HG03378 (cell line): ENCODE measurements at regions not wholly inside any gene's neighbourhood (a gene's known extent, or its start where the extent isn't known, plus 50 kb on each side); places are given as distances from the start of the nearest gene placed in this dataset.
"Not testable (repeated sequence)": the region's sequence is repeated elsewhere in the genome, so short reads cannot be mapped to it uniquely, and the experiment has no call there.

Experiments
- ATAC-seq: cut with Tn5 transposase; IDR thresholded peaks from one replicate; pipeline ENCODE4 v1.9.1; 2021; ENCODE audit warnings: mild to moderate bottlenecking, moderate library complexity; ENCODE audit not compliant: unreplicated experiment

DNA sequence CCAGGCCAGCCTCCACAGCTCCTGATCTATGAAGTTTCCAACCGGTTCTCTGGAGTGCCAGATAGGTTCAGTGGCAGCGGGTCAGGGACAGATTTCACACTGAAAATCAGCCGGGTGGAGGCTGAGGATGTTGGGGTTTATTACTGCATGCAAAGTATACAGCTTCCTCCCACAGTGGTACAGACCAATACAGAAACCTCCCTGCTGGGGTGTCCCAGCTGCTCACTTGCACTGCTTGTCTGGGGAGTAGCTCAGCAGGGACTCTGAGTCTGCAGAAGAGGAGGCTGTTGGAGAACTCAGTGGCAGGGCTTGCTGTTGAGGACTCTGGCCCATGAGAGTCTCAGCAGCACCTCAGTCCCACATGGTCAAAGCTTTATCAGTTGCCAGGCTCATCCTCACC lies 1256.6 kb downstream of the RPIA start:
- ATAC-seq: not testable (repeated sequence)

DNA sequence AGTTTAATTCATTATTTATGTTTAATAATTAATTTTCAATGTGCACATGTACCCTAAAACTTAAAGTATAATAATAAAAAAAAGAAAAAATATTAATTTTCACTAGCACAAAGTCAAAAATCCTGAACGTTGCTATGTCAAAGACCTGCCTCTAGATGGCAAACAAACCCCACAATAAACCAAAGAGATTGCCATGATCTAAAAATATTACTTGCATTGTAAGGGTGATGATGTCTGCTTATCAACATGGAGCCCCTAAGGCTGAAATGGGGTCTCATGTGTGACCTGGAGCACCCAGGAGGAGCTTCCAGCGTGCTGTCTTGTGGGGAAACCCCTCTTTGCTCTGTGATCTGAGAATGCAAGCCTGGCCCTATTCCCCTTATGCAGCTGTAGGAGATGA lies 1259.3 kb downstream of the RPIA start:
- not testable (repeated sequence) for ATAC-seq

DNA sequence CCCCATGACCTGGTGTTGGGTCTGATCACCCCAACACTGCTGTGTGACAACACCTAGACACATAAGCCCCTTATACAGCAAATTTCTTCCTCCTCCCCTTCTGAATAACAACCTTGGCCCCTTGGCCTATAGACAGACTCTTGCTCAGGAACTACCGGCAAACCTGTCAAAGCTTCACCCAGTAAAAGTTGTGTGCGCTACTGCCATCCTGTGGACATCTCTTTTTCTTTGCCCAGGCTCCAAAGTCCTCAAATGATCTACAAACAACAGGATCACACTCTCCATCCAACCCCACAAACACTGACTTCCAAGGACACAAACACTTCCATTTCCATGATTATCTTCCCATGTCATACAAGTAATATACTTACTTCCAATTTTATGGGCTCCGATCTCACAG lies 1265.8 kb downstream of the RPIA start:
- not testable (repeated sequence) for ATAC-seq

DNA sequence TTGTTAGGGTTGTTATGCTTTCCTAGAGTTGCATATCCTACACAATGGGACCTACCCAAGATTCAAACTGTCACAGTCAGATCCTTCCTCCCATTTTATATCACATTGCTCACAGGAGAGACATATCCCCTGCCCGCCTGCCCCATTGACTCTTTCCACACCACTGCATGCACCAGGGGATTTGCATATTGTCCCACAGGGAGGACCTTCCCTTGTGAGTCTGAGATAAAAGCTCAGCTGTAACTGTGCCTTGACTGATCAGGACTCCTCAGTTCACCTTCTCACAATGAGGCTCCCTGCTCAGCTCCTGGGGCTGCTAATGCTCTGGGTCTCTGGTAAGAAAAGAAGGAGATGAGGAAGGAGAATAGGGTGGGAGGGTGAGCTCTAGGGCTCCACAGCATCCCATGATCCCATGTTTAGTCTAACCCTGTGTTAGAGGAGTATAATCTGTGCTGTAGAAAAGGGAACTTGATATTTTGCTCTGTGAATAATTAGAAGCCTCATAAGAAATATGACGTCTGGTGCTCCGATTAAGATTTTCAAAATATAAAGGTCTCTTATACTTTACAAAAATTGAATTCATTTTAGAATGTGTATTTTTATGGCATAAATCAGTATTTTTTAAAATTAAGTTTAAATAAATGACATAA lies 1268.4 kb downstream of the RPIA start:
- ATAC-seq: not testable (repeated sequence)

DNA sequence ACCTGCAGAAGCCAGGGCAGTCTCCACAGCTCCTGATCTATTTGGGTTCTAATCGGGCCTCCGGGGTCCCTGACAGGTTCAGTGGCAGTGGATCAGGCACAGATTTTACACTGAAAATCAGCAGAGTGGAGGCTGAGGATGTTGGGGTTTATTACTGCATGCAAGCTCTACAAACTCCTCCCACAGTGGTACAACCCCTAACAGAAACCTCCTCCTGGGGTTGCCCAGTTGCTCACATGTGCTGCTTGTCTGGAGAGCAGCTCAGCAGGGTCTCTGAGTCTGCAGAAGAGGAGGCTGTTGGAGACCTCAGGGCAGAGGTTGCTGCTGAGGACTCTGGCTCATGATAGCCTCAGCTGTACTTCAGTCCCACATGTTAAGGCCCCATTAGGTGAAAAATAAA lies 1269.1 kb downstream of the RPIA start:
- ATAC-seq: not testable (repeated sequence)

DNA sequence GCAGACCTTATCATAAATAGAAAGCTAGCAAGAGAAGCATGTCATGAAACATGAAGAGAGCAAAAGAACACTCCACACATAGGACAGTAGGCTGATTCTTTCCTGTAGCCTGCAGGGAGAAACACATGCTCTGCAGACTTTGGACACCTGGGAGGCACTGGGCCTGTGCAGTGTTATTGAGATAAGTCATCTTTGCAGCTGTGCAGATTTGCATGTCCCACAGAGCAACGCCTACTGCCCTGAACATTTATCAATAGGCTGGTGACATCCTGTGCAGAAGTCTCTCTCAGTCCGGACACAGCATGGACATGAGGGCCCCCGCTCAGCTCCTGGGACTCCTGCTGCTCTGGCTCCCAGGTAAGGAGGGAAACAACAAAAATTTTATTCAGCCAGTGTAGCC lies 1277.1 kb downstream of the RPIA start:
- ATAC-seq: peak; percentile 95

DNA sequence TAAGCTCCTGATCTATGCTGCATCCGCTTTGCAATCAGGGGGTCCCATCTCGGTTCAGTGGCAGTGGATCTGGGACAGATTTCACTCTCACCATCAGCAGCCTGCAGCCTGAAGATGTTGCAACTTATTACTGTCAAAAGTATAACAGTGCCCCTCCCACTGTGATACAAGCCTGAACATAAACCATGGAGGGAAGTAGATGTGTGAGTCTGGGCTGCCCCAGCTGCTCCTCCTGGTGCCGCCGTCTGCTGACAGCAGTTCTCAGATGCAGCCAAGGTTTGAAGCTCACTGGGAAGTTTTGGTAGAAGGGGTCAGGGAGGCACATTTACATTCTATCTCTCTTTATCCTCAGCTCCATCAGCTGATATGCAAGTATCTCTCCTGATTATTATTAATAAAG lies 1277.7 kb downstream of the RPIA start:
- not testable (repeated sequence) for ATAC-seq

DNA sequence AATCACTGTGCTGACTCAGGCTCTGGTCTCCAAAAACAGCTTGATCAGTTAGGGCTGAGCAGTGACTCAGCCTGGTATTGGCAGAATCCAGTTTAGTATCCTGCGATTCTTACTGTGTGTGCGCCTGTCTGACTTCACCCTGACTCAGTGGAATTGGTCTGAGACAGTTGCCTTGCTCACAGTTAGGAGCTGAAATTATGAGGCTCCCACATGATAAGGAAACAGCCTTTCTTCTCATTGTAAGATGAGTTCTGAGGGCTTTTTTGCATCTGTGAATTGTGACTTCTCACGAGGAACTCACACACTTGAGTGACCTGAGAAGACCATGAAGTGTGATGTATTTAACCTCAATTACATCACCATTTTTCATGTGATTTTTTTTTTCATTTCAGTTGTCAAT lies 1282.4 kb downstream of the RPIA start:
- ATAC-seq: not testable (repeated sequence)

DNA sequence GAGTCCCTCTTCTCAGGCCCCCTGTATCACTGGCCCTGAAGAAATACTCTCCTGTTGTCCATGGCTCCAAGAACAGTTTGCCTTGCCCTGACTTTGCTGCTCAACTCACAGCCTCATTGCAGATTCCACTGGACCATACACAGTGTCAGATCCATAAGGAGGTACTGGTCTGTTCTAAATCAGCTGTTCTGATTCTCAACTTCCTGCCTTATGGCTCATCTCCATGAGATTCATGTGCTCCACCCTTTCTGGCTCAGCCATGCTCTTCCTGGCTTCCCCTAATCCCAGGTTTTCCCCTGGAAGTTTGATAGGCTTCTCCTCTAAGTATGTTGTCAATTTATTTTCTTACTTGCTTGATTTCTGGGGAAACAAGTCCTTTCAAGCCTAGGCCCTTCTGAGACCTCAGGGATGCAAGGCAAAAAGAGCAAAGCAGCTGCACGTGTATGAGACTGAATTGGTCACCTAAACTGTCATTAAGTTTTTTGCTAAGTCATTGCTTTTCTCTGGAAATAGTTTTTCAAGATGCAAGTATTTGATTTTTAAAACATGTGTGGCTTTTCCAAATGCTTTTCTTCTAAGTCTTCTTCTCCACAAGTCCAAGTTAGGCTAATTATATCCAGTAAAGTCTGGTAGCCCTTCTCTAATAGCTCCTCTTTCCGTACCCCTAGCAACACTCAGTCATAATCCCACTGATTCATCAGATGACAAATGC lies 1288.5 kb downstream of the RPIA start:
- not testable (repeated sequence) for ATAC-seq

DNA sequence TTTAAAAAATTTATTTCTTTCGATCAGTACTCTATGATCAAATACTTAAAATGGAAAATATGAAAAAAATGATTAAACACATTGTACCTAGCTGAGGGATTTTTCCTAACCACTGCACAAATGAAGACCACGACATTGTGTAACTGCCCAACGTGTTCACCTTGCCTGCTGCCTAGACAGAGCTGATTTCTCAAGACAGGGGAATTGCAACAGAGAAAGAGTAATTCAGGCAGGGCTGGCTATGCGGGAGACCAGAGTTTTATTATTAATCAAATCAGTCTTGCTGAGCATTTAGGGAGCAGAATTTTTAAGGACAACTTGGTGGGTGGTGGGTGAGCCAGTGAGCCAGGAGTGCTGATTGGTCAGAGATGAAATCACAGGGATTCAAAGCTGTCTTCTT lies 1290.8 kb downstream of the RPIA start:
- ATAC-seq: not testable (repeated sequence)

DNA sequence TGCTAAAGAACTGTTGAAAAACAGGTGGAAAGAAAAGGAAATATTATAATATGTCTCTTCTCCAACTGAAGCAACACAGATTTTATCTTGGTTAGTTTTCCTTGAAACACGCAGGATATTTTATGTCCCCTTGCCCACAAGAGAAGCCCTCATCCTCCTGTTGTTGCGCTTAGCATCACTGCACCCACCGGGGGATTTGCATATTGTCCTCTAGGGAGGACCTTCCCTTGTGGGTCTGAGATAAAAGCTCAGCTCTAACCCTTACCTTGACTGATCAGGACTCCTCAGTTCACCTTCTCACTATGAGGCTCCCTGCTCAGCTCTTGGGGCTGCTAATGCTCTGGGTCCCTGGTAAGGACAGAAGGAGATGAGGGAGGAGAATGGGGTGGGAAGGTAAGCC lies 1294.2 kb downstream of the RPIA start:
- not testable (repeated sequence) for ATAC-seq

DNA sequence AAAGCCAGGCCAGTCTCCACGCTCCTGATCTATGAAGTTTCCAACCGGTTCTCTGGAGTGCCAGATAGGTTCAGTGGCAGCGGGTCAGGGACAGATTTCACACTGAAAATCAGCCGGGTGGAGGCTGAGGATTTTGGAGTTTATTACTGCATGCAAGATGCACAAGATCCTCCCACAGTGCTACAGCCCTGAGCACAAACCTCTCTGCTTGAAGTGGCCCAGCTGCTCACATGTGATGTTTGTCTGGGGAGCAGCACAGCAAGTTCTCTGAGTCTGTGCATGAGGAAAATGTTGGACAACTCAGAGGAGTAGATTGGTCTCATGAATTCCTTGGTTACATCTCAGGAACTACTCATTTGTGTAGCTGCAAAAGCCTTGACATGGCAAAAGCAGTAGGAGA lies 1295.1 kb downstream of the RPIA start:
- ATAC-seq: not testable (repeated sequence)

DNA sequence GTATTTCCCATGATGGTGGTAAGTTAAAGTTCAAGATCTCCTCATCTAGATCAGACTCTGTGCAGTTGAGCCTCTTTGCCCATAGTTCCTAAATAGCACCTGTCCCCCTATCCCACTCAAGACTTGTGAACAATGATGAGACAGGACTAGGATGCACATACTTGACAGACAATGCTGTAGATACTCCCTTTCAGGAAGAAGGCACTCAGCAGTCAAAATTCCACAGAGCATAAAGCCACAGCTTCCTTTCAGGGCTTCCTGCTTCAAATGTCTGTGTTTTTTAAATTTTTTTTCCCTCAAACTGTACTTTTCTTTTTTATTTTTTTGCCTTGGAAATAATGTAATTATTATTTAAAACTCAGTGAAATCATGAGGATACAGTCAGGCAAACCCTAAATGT lies 1305.3 kb downstream of the RPIA start:
- ATAC-seq: not testable (repeated sequence)

DNA sequence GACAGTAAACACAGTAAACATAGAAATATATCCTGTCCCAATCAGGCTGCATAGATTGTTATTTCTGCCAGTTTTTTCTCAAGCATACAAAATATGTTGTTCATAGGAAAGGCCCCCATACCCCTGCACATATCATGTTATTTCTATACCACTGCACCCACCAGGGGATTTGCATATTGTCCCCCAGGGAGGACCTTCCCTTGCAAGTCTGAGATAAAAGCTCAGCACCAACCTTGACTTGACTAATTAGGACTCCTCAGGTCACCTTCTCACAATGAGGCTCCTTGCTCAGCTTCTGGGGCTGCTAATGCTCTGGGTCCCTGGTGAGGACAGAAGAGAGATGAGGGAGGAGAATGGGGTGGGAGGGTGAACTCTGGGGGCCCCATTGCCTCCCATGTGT lies 1313.1 kb downstream of the RPIA start:
- ATAC-seq: not testable (repeated sequence)

DNA sequence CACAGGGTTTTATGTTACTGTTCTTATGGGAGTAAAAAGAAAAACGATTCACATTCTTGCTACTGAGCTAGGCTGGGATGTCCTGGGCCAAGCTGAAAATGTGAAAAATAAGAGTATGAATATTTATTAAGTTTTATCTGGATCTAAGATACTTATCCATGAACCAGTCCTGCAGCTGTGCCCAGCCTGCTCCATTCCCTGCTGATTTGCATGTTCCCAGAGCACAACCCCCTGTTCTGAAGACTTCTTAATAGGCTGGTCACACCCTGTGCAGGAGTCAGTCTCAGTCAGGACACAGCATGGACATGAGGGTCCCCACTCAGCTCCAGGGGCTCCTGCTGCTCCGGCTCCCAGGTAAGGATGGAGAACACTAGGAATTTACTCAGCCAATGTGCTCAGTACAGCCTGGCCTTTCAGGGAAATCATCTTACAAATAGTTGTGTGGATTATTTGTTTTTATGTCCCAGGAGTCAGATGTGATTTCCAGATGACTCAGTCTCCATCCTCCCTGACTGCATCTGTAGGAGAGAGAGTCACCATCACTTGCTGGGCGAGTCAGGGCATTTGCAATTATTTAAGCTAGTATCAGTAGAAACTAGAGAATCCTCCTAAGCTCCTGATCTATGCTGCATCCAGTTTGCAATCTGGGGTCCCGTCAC lies 1319.1 kb downstream of the RPIA start:
- ATAC-seq: not testable (repeated sequence)

DNA sequence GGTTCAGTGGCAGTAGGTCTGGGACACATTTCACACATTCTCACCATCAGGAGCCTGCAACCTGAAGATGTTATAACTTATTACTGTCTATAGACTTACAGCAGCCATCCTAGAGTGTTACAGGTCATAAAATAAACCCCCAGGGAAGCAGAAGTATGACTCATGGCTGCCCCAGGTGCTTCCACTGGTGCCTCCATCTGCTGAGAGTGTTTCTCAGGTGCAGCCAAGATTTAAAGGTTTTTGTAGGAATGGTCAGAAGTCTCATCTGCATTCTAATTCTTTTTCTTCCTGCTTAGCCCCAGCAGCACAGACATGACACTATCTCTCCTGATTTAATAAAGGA lies 1319.6 kb downstream of the RPIA start:
- not testable (repeated sequence) for ATAC-seq

DNA sequence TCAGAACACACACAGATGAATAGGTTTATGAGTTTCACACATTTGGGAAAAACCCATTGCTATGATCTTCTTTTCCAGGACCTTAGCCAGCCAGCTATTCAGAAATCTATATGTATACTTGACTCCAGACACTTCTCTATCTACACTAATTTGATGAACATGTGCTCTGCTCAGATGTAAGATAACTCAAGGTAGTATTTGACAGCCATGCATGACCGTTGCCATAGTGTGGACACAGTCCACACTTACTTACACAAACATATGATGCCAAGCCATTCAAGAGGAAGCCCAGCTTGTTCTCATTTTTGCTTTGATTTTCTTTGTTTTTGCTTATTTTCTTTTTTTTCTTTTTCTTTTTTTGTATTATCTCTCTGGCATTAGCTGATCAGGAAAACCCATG lies 1328.4 kb downstream of the RPIA start:
- ATAC-seq: not testable (repeated sequence)

DNA sequence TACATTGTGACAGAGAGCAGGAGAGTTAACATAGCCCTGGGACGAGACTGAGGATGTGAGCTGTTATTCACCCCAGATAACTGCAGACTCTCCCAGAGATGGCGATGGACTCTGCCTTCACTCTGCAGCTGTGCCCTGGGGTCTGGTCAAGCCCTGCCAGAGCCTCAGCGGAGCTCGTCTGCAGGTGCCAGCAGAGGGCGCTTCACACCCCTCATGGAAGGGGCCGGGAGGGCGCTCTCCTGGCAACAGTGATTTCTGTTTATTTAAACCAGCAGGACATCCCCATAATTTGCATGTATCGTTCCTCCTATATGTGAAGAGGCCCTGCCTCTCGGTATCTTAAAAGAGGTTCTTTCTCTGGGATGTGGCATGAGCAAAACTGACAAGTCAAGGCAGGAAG lies 1329.8 kb downstream of the RPIA start:
- not testable (repeated sequence) for ATAC-seq

DNA sequence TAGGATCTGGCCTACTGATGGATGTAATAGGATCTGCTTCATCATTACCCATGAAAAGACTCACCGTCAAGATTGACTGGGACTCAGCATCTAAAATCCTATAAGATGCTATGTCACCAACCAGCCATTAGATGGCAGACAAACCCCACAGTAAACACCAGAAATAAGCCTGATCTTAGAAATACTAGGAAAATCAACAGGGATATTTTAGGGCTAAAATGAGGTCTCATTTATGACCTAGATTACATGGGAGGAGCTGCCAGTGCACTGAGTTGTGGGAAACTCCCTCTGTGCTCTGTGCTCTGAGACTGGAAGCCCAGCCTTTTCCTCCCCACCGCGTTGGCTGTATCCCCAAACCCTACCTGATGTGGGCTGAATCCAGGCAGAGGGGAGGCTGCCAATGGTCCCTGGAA lies 1335.8 kb downstream of the RPIA start:
- peak; percentile 72 for ATAC-seq

DNA sequence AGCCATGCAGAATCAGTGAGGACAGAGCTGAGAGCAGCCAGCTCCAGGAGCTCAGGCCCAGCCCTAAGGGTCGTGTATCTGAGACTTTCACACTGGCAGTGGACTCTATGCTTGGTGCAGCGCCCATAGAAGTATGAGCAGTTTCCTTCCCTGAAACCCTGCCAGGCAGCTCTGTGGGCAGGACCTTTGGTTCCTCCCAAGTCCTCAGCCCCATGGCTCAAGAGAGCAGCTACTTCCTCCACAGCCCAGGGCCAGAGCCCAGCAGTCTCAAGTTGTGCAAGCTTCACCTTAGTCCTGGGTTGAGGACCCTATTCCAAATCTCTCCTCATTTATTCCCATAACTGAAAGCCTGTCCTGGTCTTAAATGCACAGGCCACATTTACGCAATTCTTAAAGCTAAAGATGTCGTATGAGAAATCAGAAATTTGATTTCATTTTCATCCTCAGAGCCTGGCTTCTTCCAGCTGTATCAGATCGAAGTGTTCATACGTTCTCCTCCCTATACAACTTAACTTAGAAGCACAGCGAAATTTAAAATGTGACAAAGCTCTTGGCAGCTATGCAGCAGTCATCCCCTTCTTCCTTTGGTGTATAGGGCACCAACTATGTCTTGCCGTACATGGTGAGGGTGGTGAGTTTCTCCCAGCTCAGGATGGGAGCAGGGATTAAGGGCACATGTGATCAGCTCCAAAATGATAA lies 1337.1 kb downstream of the RPIA start:
- ATAC-seq: not testable (repeated sequence)

DNA sequence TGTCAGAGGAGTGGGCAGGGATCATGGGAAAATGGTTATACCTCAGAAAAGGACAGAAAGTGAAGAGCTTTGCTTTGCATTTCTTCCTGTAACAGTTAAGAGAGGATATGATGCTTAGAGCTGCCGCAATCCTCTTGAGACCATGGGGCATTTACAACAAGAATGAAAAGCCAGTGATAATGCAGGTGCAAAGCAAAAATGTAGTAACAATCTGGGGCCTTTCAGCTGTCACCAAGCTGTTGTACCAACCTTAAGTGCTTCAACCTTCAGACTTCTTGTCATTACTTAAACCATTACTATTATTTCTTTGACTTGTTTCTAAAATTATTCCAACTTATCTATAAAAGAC lies 1337.6 kb downstream of the RPIA start:
- ATAC-seq: not testable (repeated sequence)

DNA sequence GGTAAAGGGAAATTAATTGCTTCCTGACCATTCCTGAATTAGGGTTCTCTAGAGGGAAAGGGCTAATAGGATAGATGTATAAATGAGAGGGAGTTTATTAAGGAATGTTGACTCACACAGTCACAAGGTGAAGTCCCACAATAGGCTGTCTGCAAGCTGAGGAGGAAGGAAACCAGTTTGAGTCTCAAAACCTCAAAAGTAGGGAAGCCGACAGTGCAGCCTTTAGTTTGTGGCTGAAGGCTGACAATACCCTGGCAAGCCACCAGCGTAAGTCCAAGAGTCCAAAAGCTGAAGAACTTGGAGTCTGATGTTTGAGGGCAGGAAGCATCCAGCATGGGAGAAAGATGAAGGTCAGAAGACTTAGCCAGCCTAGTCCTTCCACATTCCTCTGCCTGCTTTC lies 1340.8 kb downstream of the RPIA start:
- not testable (repeated sequence) for ATAC-seq
